Colonic mucosa (tissue), 4 donors: ENCODE measurements at regions not wholly inside any gene's neighbourhood (a gene's known extent, or its start where the extent isn't known, plus 50 kb on each side); places are given as distances from the start of the nearest gene placed in this dataset.

Source experiments
- DNase-seq: peaks from one replicate; pipeline ENCODE4 v3.0.0-alpha.2; 2020
- H3K27ac ChIP-seq: fragments of 200-600 bp; one replicate; pipeline ENCODE4 v1.8.0; 2021
- H3K27me3 ChIP-seq: fragments of 200-600 bp; one replicate; pipeline ENCODE4 v1.8.0; 2021
- H3K36me3 ChIP-seq: fragments of 200-600 bp; one replicate; pipeline ENCODE4 v1.8.0; 2021
- H3K4me1 ChIP-seq: fragments of 200-600 bp; one replicate; pipeline ENCODE4 v1.8.0; 2021; ENCODE audit warnings: mild to moderate bottlenecking
- H3K4me3 ChIP-seq: fragments of 200-600 bp; one replicate; pipeline ENCODE4 v1.8.0; 2021
- H3K9ac ChIP-seq, 2 donors: one replicate each; pipeline ENCODE4 v1.7.0; 2013; ENCODE audit warnings: control low read depth in 2 of 2, low read depth in 2 of 2, low read length in 2 of 2
- H3K9me3 ChIP-seq: fragments of 200-600 bp; one replicate; pipeline ENCODE4 v1.8.0; 2021
- CTCF ChIP-seq: fragments of 200-600 bp; IDR thresholded peaks from one replicate; pipeline ENCODE4 v1.8.0; 2022; ENCODE audit warnings: antibody characterized with exemption, mild to moderate bottlenecking
- intact Hi-C: fragments of 100-400 bp; cut with DNase I; formaldehyde crosslinking; loops from one replicate; pipeline ENCODE4 v1.14.1; 2022
- donor health status: healthy.
- donor health status: DM: no; HTN: no; CAD: no.
- donor health status: DM: no; HTN: no; CAD: no.

DNA sequence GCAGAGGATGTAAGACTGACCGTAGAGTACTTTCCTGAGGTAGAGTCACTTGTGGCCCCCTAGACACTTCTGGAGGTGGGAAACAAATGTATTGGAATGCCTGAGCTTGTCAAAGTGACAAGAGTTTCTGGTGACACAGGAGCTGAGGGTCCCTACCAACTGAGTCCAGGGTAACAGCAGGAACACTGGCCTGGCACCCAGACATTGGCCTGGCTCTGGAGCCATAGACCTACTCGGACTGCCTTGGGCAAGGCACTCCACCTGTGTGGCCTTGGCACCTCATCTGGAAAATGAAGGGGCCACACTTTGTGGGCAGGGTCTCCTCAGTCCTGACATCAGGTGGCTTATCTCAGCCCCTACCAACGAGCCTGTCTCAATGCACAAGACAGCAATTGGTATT lies 398.2 kb upstream of the CELF4 start:
- DNase-seq, result no peak
- Histone ChIP-seq H3K4me3 (no peak overlapping the region), H3K9me3 (no peaks in the 10 kb centered on the region), H3K9ac (no peak overlapping the region), H3K27ac (no peak overlapping the region), H3K27me3 (no peaks in the 10 kb centered on the region), H3K4me1 (no peaks in the 10 kb centered on the region), H3K36me3 (no peaks in the 10 kb centered on the region)
- TF ChIP-seq CTCF, result no peak
- intact Hi-C loops, result no loop called here

- no peak overlapping the region for H3K9ac ChIP-seq
- TF ChIP-seq CTCF, result no peak
- intact Hi-C loops, result no loop called here
- no peaks in the 10 kb centered on the region for H3K36me3 ChIP-seq
- DNase-seq, result no peak
- H3K4me1 ChIP-seq, result no peaks in the 10 kb centered on the region
- no peak overlapping the region for H3K4me3 ChIP-seq
- H3K27ac ChIP-seq, result no peak overlapping the region
- no peaks in the 10 kb centered on the region for H3K27me3 ChIP-seq
- H3K9me3 ChIP-seq, result no peaks in the 10 kb centered on the region
Measured at GRCh38 chr18:37962316-37962966, 396.8 kb upstream of the CELF4 start.

DNA sequence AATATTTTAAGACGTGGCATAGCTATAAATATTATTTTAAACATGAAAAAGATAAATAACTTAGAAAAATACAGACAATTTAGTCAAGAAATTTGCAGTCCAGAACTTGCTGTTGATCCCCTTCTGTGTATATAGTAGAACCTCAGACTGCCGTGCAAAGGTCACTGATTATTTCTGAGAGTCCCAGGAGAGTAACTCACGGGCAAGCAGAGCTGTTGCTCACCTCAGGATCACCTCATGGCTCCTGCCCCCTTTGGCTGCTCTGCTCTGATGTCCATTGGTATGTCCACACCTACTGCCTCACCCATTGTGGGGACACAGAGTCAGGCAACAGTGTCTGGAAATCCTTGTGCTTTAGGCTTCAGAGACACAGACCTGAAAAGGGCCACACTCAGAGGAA lies 392.9 kb upstream of the CELF4 start:
- Histone ChIP-seq H3K4me3 (no peak overlapping the region), H3K4me1 (no peaks in the 10 kb centered on the region), H3K9ac (no peak overlapping the region), H3K9me3 (no peaks in the 10 kb centered on the region), H3K27me3 (no peaks in the 10 kb centered on the region), H3K36me3 (no peaks in the 10 kb centered on the region), H3K27ac (no peak overlapping the region)
- intact Hi-C loops, result no loop called here
- TF ChIP-seq CTCF, result no peak
- DNase-seq, result no peak

DNA sequence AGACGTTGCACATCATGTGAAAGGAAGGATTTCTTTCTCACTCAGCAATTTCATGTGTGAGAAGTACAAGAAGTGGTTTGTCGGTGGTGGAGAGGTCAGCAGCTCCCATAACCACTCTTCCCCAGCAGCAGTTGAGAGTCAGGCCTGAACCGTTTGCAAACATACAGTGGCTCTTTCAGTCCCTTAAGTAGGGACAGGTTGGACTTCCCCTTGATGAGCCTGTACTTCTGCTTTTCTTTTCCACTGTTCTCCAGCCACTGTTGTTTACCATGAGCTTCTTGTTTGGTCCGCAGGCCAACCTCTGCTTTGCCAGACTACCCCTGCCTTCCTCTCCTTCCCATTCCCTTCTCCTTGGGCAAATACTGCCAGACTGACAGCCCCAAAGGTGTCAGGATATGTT lies 391.3 kb upstream of the CELF4 start:
- Histone ChIP-seq H3K9me3 (no peaks in the 10 kb centered on the region), H3K9ac (no peak overlapping the region), H3K27ac (no peak overlapping the region), H3K36me3 (no peaks in the 10 kb centered on the region), H3K4me3 (no peak overlapping the region), H3K4me1 (no peaks in the 10 kb centered on the region), H3K27me3 (no peaks in the 10 kb centered on the region)
- DNase-seq, result no peak
- TF ChIP-seq CTCF, result no peak
- intact Hi-C loops, result no loop called here

- no peaks in the 10 kb centered on the region for H3K9me3 ChIP-seq
- no peaks in the 10 kb centered on the region for H3K4me1 ChIP-seq
- intact Hi-C loops, result no loop called here
- no peak overlapping the region for H3K9ac ChIP-seq
- no peak overlapping the region for H3K4me3 ChIP-seq
- no peak for DNase-seq
- H3K27ac ChIP-seq, result no peak overlapping the region
- no peaks in the 10 kb centered on the region for H3K27me3 ChIP-seq
- no peak for TF ChIP-seq CTCF
- no peaks in the 10 kb centered on the region for H3K36me3 ChIP-seq
Measured at GRCh38 chr18:37956020-37956419, 390.4 kb upstream of the CELF4 start.
